Inflammatory macrophage treated with lipopolysaccharide for 4 hours (primary cell): ENCODE measurements at regions not wholly inside any gene's neighbourhood (a gene's known extent, or its start where the extent isn't known, plus 50 kb on each side); places are given as distances from the start of the nearest gene placed in this dataset.
A peak's percentile ranks its signal among the peaks of the same experiment; 100 is the strongest.
"Not testable (repeated sequence)": the region's sequence is repeated elsewhere in the genome, so short reads cannot be mapped to it uniquely, and the experiment has no call there.

Experiments
- DNase-seq: peaks from one replicate; pipeline ENCODE4 v3.0.0-alpha.2; 2020

- no peak for DNase-seq
These were observed 106.7 kb upstream of the KDM7A start for GRCh38 chr7:140283472-140283871.

- DNase-seq = no peak
These were observed 105.2 kb upstream of the KDM7A start for GRCh38 chr7:140281960-140282359.

GRCh38 chr7:140281255-140281654 lies 104.5 kb upstream of the KDM7A start:
- DNase-seq = no peak

- DNase-seq = no peak
These were observed 99.2 kb upstream of the KDM7A start for GRCh38 chr7:140276001-140276400.

GRCh38 chr7:140275069-140275965 lies 98.5 kb upstream of the KDM7A start:
- no peak for DNase-seq

- DNase-seq = no peak
These were observed 96.6 kb upstream of the KDM7A start for GRCh38 chr7:140273417-140273816.

GRCh38 chr7:140271643-140271968 lies 94.8 kb upstream of the KDM7A start:
- DNase-seq = not testable (repeated sequence)

GRCh38 chr7:140269004-140269638 lies 92.3 kb upstream of the KDM7A start:
- no peak for DNase-seq

- no peak for DNase-seq
These were observed 90.8 kb upstream of the KDM7A start for GRCh38 chr7:140267381-140268226.

- DNase-seq = peak; percentile 55
These were observed 86.5 kb upstream of the KDM7A start for GRCh38 chr7:140263277-140263676.

GRCh38 chr7:140262242-140262903 lies 85.6 kb upstream of the KDM7A start:
- DNase-seq = no peak

GRCh38 chr7:140261522-140261921 lies 84.7 kb upstream of the KDM7A start:
- DNase-seq = no peak

GRCh38 chr7:140261105-140261486 lies 84.3 kb upstream of the KDM7A start:
- DNase-seq = no peak

- no peak for DNase-seq
These were observed 83.7 kb upstream of the KDM7A start for GRCh38 chr7:140260352-140261104.

- not testable (repeated sequence) for DNase-seq
These were observed 80.5 kb upstream of the KDM7A start for GRCh38 chr7:140257278-140257677.

- DNase-seq = not testable (repeated sequence)
These were observed 78.2 kb upstream of the KDM7A start for GRCh38 chr7:140254976-140255375.

- no peak for DNase-seq
These were observed 72.4 kb upstream of the KDM7A start for GRCh38 chr7:140249036-140249806.

- no peak for DNase-seq
These were observed 70.8 kb upstream of the KDM7A start for GRCh38 chr7:140247559-140247958.

- DNase-seq = no peak
These were observed 68.9 kb upstream of the KDM7A start for GRCh38 chr7:140245611-140246105.

- peak; percentile 51 for DNase-seq
These were observed 65.6 kb upstream of the KDM7A start for GRCh38 chr7:140242057-140243031.
